ENCODE measurements at regions not wholly inside any gene's neighbourhood (a gene's known extent, or its start where the extent isn't known, plus 50 kb on each side); places are given as distances from the start of the nearest gene placed in this dataset.
"Not testable (repeated sequence)": the region's sequence is repeated elsewhere in the genome, so short reads cannot be mapped to it uniquely, and the experiment has no call there.

DNA sequence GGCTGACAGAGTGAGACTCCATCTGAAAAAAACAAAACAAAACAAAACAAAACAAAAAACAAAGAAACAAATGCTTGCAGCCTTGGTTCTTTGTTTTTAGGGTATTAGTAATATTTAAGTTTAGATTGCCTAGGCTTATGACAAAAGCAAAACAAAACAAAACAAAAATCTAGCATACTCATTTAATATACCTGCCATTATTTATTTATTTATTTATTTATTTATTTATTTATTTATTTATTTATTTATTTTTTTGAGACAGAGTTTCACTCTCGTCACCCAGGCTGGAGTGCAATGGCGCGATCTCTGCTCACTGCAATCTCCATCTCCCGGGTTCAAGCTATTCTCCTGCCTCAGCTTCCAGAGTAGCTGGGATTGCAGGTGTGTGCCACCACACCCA lies 179.7 kb upstream of the COL3A1 start:
- TF ChIP-seq EZH2 (IDR thresholded peaks at IDR 0.05; ENCODE audit: low read depth) = not testable (repeated sequence)
- TF ChIP-seq, protein P1, sequence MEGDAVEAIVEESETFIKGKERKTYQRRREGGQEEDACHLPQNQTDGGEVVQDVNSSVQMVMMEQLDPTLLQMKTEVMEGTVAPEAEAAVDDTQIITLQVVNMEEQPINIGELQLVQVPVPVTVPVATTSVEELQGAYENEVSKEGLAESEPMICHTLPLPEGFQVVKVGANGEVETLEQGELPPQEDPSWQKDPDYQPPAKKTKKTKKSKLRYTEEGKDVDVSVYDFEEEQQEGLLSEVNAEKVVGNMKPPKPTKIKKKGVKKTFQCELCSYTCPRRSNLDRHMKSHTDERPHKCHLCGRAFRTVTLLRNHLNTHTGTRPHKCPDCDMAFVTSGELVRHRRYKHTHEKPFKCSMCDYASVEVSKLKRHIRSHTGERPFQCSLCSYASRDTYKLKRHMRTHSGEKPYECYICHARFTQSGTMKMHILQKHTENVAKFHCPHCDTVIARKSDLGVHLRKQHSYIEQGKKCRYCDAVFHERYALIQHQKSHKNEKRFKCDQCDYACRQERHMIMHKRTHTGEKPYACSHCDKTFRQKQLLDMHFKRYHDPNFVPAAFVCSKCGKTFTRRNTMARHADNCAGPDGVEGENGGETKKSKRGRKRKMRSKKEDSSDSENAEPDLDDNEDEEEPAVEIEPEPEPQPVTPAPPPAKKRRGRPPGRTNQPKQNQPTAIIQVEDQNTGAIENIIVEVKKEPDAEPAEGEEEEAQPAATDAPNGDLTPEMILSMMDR (conservative IDR thresholded peaks at IDR 0.05) = not testable (repeated sequence)
